ENCODE measurements at regions not wholly inside any gene's neighbourhood (a gene's known extent, or its start where the extent isn't known, plus 50 kb on each side); places are given as distances from the start of the nearest gene placed in this dataset.

- POLR2A ChIA-PET = no interaction called here
- Histone ChIP-seq H3K4me1 (ENCODE audit: control insufficient read depth, insufficient read depth, low read length) (no peaks in the 10 kb centered on the region), H3K27ac (ENCODE audit: low read length) (no peak overlapping the region), H3K27me3 (ENCODE audit: control insufficient read depth, insufficient read depth, low read length) (no peaks in the 10 kb centered on the region), H3K36me3 (ENCODE audit: control insufficient read depth, insufficient read depth, low read length) (no peaks in the 10 kb centered on the region), H3K9me3 (ENCODE audit: control insufficient read depth, insufficient read depth, low read depth, low read length) (no peaks in the 10 kb centered on the region), H3K4me3 (ENCODE audit: low read depth in 2 of 2, low read length in 2 of 2) (no peak overlapping the region)
- intact Hi-C loops (cut with micrococcal nuclease; ENCODE audit: unreplicated experiment) (no loop called here), in situ Hi-C loops (cut with HindIII; ENCODE audit: low pct_unique_long_range_greater_than_20kb, low sequenced_read_pairs) (no loop called here)
- DNase-seq (ENCODE audit: low read depth, low spot score) = no peak
- no peak for ATAC-seq
- CTCF ChIA-PET = no interaction called here
- no TSS peak for BruUV-seq (replicated peaks)
- TF ChIP-seq POLR2AphosphoS5 (IDR thresholded peaks at IDR 0.05; ENCODE audit: low read depth, low read length) = no peak
- TF ChIP-seq REST (IDR thresholded peaks at IDR 0.05; ENCODE audit: insufficient read depth in 1 of 2, low read depth in 2 of 2, low read length in 1 of 2) = no peak
- no peak for TF ChIP-seq TCF7L2 (IDR thresholded peaks at IDR 0.05; ENCODE audit: low read depth, low read length)
- TF ChIP-seq SIN3A (IDR thresholded peaks at IDR 0.05; ENCODE audit: borderline replicate concordance, insufficient read depth, low read depth, low read length) = no peak
- TF ChIP-seq CTCF (IDR thresholded peaks at IDR 0.05) = no peak
Observed at GRCh38 chr5:171597946-171598640, 178.6 kb downstream of the FGF18 start.

GRCh38 chr5:171598641-171599152, 179.2 kb downstream of the FGF18 start:
- no TSS peak for BruUV-seq (replicated peaks)
- TF ChIP-seq SIN3A (IDR thresholded peaks at IDR 0.05; ENCODE audit: borderline replicate concordance, insufficient read depth, low read depth, low read length) (no peak), CTCF (IDR thresholded peaks at IDR 0.05) (0 out of 2 replicates have a peak, but pooled peaks have one; percentile 3), TCF7L2 (IDR thresholded peaks at IDR 0.05; ENCODE audit: low read depth, low read length) (no peak), REST (IDR thresholded peaks at IDR 0.05; ENCODE audit: insufficient read depth in 1 of 2, low read depth in 2 of 2, low read length in 1 of 2) (no peak), POLR2AphosphoS5 (IDR thresholded peaks at IDR 0.05; ENCODE audit: low read depth, low read length) (no peak)
- Histone ChIP-seq H3K27me3 (ENCODE audit: control insufficient read depth, insufficient read depth, low read length) (0 out of 2 replicates have a peak, but pooled peaks cover under 1% of the 10 kb centered on the region), H3K4me1 (ENCODE audit: control insufficient read depth, insufficient read depth, low read length) (no peaks in the 10 kb centered on the region), H3K4me3 (ENCODE audit: low read depth in 2 of 2, low read length in 2 of 2) (no peak overlapping the region), H3K9me3 (ENCODE audit: control insufficient read depth, insufficient read depth, low read depth, low read length) (no peaks in the 10 kb centered on the region), H3K36me3 (ENCODE audit: control insufficient read depth, insufficient read depth, low read length) (no peaks in the 10 kb centered on the region), H3K27ac (ENCODE audit: low read length) (no peak overlapping the region)
- in situ Hi-C loops (cut with HindIII; ENCODE audit: low pct_unique_long_range_greater_than_20kb, low sequenced_read_pairs) = no loop called here
- POLR2A ChIA-PET = no interaction called here
- intact Hi-C loops (cut with micrococcal nuclease; ENCODE audit: unreplicated experiment) = no loop called here
- CTCF ChIA-PET = no interaction called here
- DNase-seq (ENCODE audit: low read depth, low spot score) = no peak
- no peak for ATAC-seq

Measured in Panc1 (cell line).